Suppressor macrophage treated with lipopolysaccharide for 4 hours (primary cell): ENCODE measurements at regions not wholly inside any gene's neighbourhood (a gene's known extent, or its start where the extent isn't known, plus 50 kb on each side); places are given as distances from the start of the nearest gene placed in this dataset.
"Not testable (repeated sequence)": the region's sequence is repeated elsewhere in the genome, so short reads cannot be mapped to it uniquely, and the experiment has no call there.

Experiments
- DNase-seq: peaks from one replicate; pipeline ENCODE4 v3.0.0-alpha.2; 2020

- DNase-seq: no peak
Observed at GRCh38 chr19:29154163-29154562, 58.8 kb downstream of the UQCRFS1 start.

- DNase-seq: no peak
Observed at GRCh38 chr19:29145756-29146155, 67.2 kb downstream of the UQCRFS1 start.

GRCh38 chr19:29143183-29143582 is 69.8 kb downstream of the UQCRFS1 start:
- DNase-seq: no peak

GRCh38 chr19:29139227-29139626 is 73.7 kb downstream of the UQCRFS1 start:
- DNase-seq: no peak

- DNase-seq: not testable (repeated sequence)
Observed at GRCh38 chr19:29138206-29138605, 74.7 kb downstream of the UQCRFS1 start.

GRCh38 chr19:29131456-29131855 is 81.5 kb downstream of the UQCRFS1 start:
- no peak for DNase-seq

GRCh38 chr19:29129148-29129547 is 83.8 kb downstream of the UQCRFS1 start:
- DNase-seq: no peak

GRCh38 chr19:29128203-29128602 is 84.7 kb downstream of the UQCRFS1 start:
- no peak for DNase-seq

GRCh38 chr19:29122185-29122584 is 90.8 kb downstream of the UQCRFS1 start:
- DNase-seq: no peak

GRCh38 chr19:29121684-29122083 is 91.3 kb downstream of the UQCRFS1 start:
- DNase-seq: no peak

GRCh38 chr19:29120466-29120865 is 92.5 kb downstream of the UQCRFS1 start:
- DNase-seq: no peak

GRCh38 chr19:29119590-29119989 is 93.4 kb downstream of the UQCRFS1 start:
- DNase-seq: no peak

- no peak for DNase-seq
Observed at GRCh38 chr19:29118389-29118788, 94.6 kb downstream of the UQCRFS1 start.

- DNase-seq: no peak
Observed at GRCh38 chr19:29117926-29118325, 95.0 kb downstream of the UQCRFS1 start.

- DNase-seq: no peak
Observed at GRCh38 chr19:29115181-29115580, 97.8 kb downstream of the UQCRFS1 start.

- no peak for DNase-seq
Observed at GRCh38 chr19:29113838-29114237, 99.1 kb downstream of the UQCRFS1 start.

- DNase-seq: no peak
Observed at GRCh38 chr19:29111576-29111975, 101.4 kb downstream of the UQCRFS1 start.

- DNase-seq: no peak
Observed at GRCh38 chr19:29107831-29108230, 105.1 kb downstream of the UQCRFS1 start.

- no peak for DNase-seq
Observed at GRCh38 chr19:29106346-29106885, 106.5 kb downstream of the UQCRFS1 start.

GRCh38 chr19:29105629-29106292 is 107.2 kb downstream of the UQCRFS1 start:
- DNase-seq: no peak

- DNase-seq: no peak
Observed at GRCh38 chr19:29104605-29105241, 108.2 kb downstream of the UQCRFS1 start.

- no peak for DNase-seq
Observed at GRCh38 chr19:29098863-29099481, 114.0 kb downstream of the UQCRFS1 start.

GRCh38 chr19:29098091-29098490 is 114.9 kb downstream of the UQCRFS1 start:
- DNase-seq: no peak

GRCh38 chr19:29096896-29097295 is 116.1 kb downstream of the UQCRFS1 start:
- DNase-seq: no peak
